HCT116 (cell line): ENCODE measurements at regions not wholly inside any gene's neighbourhood (a gene's known extent, or its start where the extent isn't known, plus 50 kb on each side); places are given as distances from the start of the nearest gene placed in this dataset.

Experiments used
- ATAC-seq: fragments of 200-7000 bp; cut with Tn5 transposase; 2 replicates; pipeline ENCODE4 v1.9.1; 2020; ENCODE audit warnings: mild to moderate bottlenecking, moderate library complexity
- BruUV-seq: library from RNA; stranded (reverse); fragments of 400-500 nt; replicated peaks from 2 replicates; lab custom pipeline; 2021; lab: Mats Ljungman, UMichigan
- CTCF ChIA-PET: fragments of 300-600 bp; sonication (Branson Sonifier 250); formaldehyde crosslinking; loops from one replicate; lab custom pipeline; 2021; ENCODE audit warnings: antibody characterized with exemption; lab: Charles Lee
- POLR2A ChIA-PET: fragments of 300-600, 350-600 bp; sonication (Branson Sonifier 250); formaldehyde crosslinking; loops from one replicate; lab custom pipeline; 2021; ENCODE audit warnings: antibody characterized with exemption; lab: Charles Lee
- RAD21 ChIA-PET, 2 experiments: fragments of 300-600 bp; sonication (Branson Sonifier 250); formaldehyde crosslinking; loops; one replicate each; lab custom pipeline; 2023; ENCODE audit warnings: low total read pairs in 2 of 2; ENCODE audit not compliant: uncharacterized antibody in 2 of 2, unreplicated experiment in 2 of 2, low non-redundant PET in 1 of 2; lab: Charles Lee
- DNase-seq: peaks from one replicate; pipeline ENCODE4 v3.0.0-alpha.2; 2010; ENCODE audit warnings: low read depth, low spot score
- H2AFZ ChIP-seq: fragments of 200-600 bp; shearing (Covaris generic), sonication (generic); 2 replicates; pipeline ENCODE4 v1.6.1; 2017; ENCODE audit warnings: low read depth, mixed run types, mixed read lengths, antibody characterized with exemption, low read length; ENCODE audit not compliant: poor library complexity, severe bottlenecking
- H3K27ac ChIP-seq: 2 replicates; pipeline ENCODE4 v1.5.1; 2012; ENCODE audit warnings: low read depth, low read length
- H3K27me3 ChIP-seq: fragments of 200-600 bp; sonication (generic); 2 replicates; pipeline ENCODE4 v1.6.1; 2016; ENCODE audit warnings: mixed run types, low read length, mixed read lengths; ENCODE audit not compliant: insufficient read depth
- H3K36me3 ChIP-seq, 2 experiments: fragments of 200-500 bp in 1 of 2; fragments of 200-600 bp in 1 of 2; sonication (Bioruptor generic) in 1 of 2; sonication (generic) in 1 of 2; 2 replicates each; pipeline versions ENCODE4 v1.5.1 to v1.6.1; 2014 to 2016; ENCODE audit warnings: low read length in 2 of 2, inconsistent platforms in 1 of 2, mixed read lengths in 1 of 2, mixed run types in 1 of 2; ENCODE audit not compliant: insufficient read depth in 2 of 2, control insufficient read depth in 1 of 2
- H3K4me1 ChIP-seq, 2 experiments: fragments of 200-600 bp in 1 of 2; sonication (generic) in 1 of 2; 2 replicates each; pipeline versions ENCODE4 v1.5.1 to v1.6.1; 2012 to 2017; ENCODE audit warnings: low read length in 2 of 2, inconsistent platforms in 1 of 2, mild to moderate bottlenecking in 1 of 2, mixed read lengths in 1 of 2, mixed run types in 1 of 2, moderate library complexity in 1 of 2; ENCODE audit not compliant: insufficient read depth in 2 of 2, control insufficient read depth in 1 of 2
- H3K4me2 ChIP-seq: fragments of 200-600 bp; sonication (generic); 2 replicates; pipeline ENCODE4 v1.6.1; 2017; ENCODE audit warnings: mixed run types, low read length, mixed read lengths
- H3K4me3 ChIP-seq, 2 experiments: fragments of 200-600 bp in 1 of 2; sonication (generic) in 1 of 2; replicated peaks in 1 of 2; 2 replicates each; pipeline ENCODE4 v1.5.1; 2011 to 2016; ENCODE audit warnings: low read length in 2 of 2, control low read depth in 1 of 2, low read depth in 1 of 2, mild to moderate bottlenecking in 1 of 2, mixed read lengths in 1 of 2, mixed run types in 1 of 2
- H3K79me2 ChIP-seq: fragments of 200-600 bp; sonication (generic); 2 replicates; pipeline ENCODE4 v1.6.1; 2017; ENCODE audit warnings: mild to moderate bottlenecking, mixed run types, low read length, moderate library complexity, mixed read lengths; ENCODE audit not compliant: insufficient read depth
- H3K9ac ChIP-seq: fragments of 200-600 bp; sonication (generic); 2 replicates; pipeline ENCODE4 v1.6.1; 2016; ENCODE audit warnings: low read length, mixed read lengths
- H3K9me2 ChIP-seq: fragments of 200-600 bp; sonication (generic), shearing (Covaris generic); 2 replicates; pipeline ENCODE4 v1.6.1; 2017; ENCODE audit warnings: mixed run types, mild to moderate bottlenecking, moderate library complexity; ENCODE audit not compliant: insufficient read depth
- H3K9me3 ChIP-seq, 2 experiments: fragments of 200-500 bp in 1 of 2; fragments of 200-600 bp in 1 of 2; sonication (Bioruptor generic) in 1 of 2; sonication (generic) in 1 of 2; 2 replicates each; pipeline ENCODE4 v1.6.1; 2014 to 2017; ENCODE audit warnings: low read length in 2 of 2, mixed read lengths in 2 of 2, inconsistent platforms in 1 of 2, low read depth in 1 of 2, mild to moderate bottlenecking in 1 of 2, mixed run types in 1 of 2, moderate library complexity in 1 of 2; ENCODE audit not compliant: control insufficient read depth in 1 of 2, insufficient read depth in 1 of 2
- H4K20me1 ChIP-seq: fragments of 200-600 bp; sonication (generic), shearing (Covaris generic); 2 replicates; pipeline ENCODE4 v1.6.1; 2017; ENCODE audit warnings: mixed run types, mild to moderate bottlenecking, moderate library complexity; ENCODE audit not compliant: insufficient read depth
- CBX3 ChIP-seq: IDR thresholded peaks from 2 replicates; pipeline ENCODE4 v1.6.1; 2012; ENCODE audit warnings: low read depth
- CEBPB ChIP-seq: IDR thresholded peaks from 2 replicates; pipeline ENCODE4 v1.6.1; 2012; ENCODE audit warnings: low read depth
- EGR1 ChIP-seq: IDR thresholded peaks from 2 replicates; pipeline ENCODE4 v1.6.1; 2012; ENCODE audit warnings: low read depth
- ELF1 ChIP-seq: IDR thresholded peaks from 2 replicates; pipeline ENCODE4 v1.6.1; 2012; ENCODE audit warnings: low read depth, borderline replicate concordance
- EZH2 ChIP-seq: fragments of 200-600 bp; sonication (generic); IDR thresholded peaks from 2 replicates; pipeline ENCODE4 v1.6.1; 2017; ENCODE audit warnings: antibody characterized with exemption, mixed run types
- EZH2phosphoT487 ChIP-seq: fragments of 200-600 bp; IDR thresholded peaks from 2 replicates; pipeline ENCODE4 v1.6.1; 2018; ENCODE audit warnings: antibody characterized with exemption, borderline replicate concordance
- FOSL1 ChIP-seq: IDR thresholded peaks from 2 replicates; pipeline ENCODE4 v1.6.1; 2012; ENCODE audit warnings: low read depth
- JUND ChIP-seq: IDR thresholded peaks from 2 replicates; pipeline ENCODE4 v1.6.1; 2012
- SRF ChIP-seq: IDR thresholded peaks from 2 replicates; pipeline ENCODE4 v1.6.1; 2012; ENCODE audit warnings: low read depth
- TCF7L2 ChIP-seq: IDR thresholded peaks from 2 replicates; pipeline ENCODE4 v1.7.0; 2011; ENCODE audit warnings: borderline replicate concordance, inconsistent platforms; ENCODE audit not compliant: insufficient read depth, insufficient read length; ENCODE audit errors: extremely low read depth
- YY1 ChIP-seq: IDR thresholded peaks from 2 replicates; pipeline ENCODE4 v1.6.1; 2011; ENCODE audit warnings: low read length, low read depth, moderate library complexity, mild to moderate bottlenecking; ENCODE audit not compliant: insufficient replicate concordance; ENCODE audit errors: extremely low read depth
- ZNF274 ChIP-seq: fragments of 200-500 bp; sonication (Bioruptor generic); IDR thresholded peaks from 2 replicates; pipeline ENCODE4 v1.6.1; 2014; ENCODE audit warnings: mild to moderate bottlenecking, low read depth, low read length, inconsistent platforms
- intact Hi-C: fragments of 100-400 bp; cut with micrococcal nuclease; formaldehyde crosslinking; loops from 2 replicates; pipeline ENCODE4 v1.10.0; 2022
- TF ChIP-seq, protein P1 (sequence below): IDR thresholded peaks from 2 replicates; pipeline ENCODE4 v1.6.1; 2012
- TF ChIP-seq, protein P2 (sequence below): IDR thresholded peaks from 2 replicates; pipeline ENCODE4 v1.6.1; 2012; ENCODE audit warnings: low read depth
- TF ChIP-seq, protein P3 (sequence below): IDR thresholded peaks from 2 replicates; pipeline ENCODE4 v1.6.1; 2012
- TF ChIP-seq, protein P4 (sequence below): IDR thresholded peaks from 2 replicates; pipeline ENCODE4 v1.6.1; 2011; ENCODE audit warnings: mild to moderate bottlenecking, low read length, moderate library complexity; ENCODE audit not compliant: insufficient replicate concordance; ENCODE audit errors: extremely low read depth

DNA sequence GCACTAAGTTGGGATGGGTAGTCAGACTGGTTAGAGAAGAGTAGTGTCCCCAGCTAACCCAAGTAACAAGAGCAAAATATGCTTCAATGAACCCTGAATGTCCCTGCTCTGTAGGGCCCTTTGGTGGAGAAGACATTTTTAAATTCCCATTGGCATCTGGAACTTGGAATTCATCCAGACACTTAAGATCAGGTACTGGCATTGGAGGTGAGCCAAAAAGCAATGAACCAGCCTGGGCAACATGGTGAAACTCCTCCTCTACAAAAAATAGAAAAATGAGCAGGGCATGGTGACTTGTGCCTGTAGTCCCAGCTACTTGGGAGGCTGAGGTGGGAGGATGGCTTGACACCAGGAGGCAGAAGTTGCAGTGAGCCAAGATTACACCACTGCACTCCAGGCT lies 58.9 kb upstream of the ZNF618 start:
- H3K4me2 ChIP-seq = no peak overlapping the region
- intact Hi-C loops = no loop called here
- no peaks in the 10 kb centered on the region for H3K9me2 ChIP-seq
- H3K4me3 ChIP-seq = no peak overlapping the region
- H2AFZ ChIP-seq = no peak overlapping the region
- no TSS peak for BruUV-seq
- ChIA-PET POLR2A (no interaction called here), RAD21 (no interaction called here), CTCF (no interaction called here)
- no peak for DNase-seq
- H3K36me3 ChIP-seq = no peaks in the 10 kb centered on the region
- TF ChIP-seq SRF (no peak), JUND (no peak), CEBPB (no peak), EZH2phosphoT487 (no peak), EZH2 (no peak), ELF1 (no peak), FOSL1 (no peak), ZNF274 (no peak), YY1 (no peak), CBX3 (no peak), EGR1 (no peak), TCF7L2 (no peak)
- TF ChIP-seq, protein P1, sequence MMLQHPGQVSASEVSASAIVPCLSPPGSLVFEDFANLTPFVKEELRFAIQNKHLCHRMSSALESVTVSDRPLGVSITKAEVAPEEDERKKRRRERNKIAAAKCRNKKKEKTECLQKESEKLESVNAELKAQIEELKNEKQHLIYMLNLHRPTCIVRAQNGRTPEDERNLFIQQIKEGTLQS = no peak
- TF ChIP-seq, protein P2, sequence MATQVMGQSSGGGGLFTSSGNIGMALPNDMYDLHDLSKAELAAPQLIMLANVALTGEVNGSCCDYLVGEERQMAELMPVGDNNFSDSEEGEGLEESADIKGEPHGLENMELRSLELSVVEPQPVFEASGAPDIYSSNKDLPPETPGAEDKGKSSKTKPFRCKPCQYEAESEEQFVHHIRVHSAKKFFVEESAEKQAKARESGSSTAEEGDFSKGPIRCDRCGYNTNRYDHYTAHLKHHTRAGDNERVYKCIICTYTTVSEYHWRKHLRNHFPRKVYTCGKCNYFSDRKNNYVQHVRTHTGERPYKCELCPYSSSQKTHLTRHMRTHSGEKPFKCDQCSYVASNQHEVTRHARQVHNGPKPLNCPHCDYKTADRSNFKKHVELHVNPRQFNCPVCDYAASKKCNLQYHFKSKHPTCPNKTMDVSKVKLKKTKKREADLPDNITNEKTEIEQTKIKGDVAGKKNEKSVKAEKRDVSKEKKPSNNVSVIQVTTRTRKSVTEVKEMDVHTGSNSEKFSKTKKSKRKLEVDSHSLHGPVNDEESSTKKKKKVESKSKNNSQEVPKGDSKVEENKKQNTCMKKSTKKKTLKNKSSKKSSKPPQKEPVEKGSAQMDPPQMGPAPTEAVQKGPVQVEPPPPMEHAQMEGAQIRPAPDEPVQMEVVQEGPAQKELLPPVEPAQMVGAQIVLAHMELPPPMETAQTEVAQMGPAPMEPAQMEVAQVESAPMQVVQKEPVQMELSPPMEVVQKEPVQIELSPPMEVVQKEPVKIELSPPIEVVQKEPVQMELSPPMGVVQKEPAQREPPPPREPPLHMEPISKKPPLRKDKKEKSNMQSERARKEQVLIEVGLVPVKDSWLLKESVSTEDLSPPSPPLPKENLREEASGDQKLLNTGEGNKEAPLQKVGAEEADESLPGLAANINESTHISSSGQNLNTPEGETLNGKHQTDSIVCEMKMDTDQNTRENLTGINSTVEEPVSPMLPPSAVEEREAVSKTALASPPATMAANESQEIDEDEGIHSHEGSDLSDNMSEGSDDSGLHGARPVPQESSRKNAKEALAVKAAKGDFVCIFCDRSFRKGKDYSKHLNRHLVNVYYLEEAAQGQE = no peak
- TF ChIP-seq, protein P3, sequence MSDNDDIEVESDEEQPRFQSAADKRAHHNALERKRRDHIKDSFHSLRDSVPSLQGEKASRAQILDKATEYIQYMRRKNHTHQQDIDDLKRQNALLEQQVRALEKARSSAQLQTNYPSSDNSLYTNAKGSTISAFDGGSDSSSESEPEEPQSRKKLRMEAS = no peak
- TF ChIP-seq, protein P4, sequence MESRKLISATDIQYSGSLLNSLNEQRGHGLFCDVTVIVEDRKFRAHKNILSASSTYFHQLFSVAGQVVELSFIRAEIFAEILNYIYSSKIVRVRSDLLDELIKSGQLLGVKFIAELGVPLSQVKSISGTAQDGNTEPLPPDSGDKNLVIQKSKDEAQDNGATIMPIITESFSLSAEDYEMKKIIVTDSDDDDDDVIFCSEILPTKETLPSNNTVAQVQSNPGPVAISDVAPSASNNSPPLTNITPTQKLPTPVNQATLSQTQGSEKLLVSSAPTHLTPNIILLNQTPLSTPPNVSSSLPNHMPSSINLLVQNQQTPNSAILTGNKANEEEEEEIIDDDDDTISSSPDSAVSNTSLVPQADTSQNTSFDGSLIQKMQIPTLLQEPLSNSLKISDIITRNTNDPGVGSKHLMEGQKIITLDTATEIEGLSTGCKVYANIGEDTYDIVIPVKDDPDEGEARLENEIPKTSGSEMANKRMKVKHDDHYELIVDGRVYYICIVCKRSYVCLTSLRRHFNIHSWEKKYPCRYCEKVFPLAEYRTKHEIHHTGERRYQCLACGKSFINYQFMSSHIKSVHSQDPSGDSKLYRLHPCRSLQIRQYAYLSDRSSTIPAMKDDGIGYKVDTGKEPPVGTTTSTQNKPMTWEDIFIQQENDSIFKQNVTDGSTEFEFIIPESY = no peak
- no peaks in the 10 kb centered on the region for H4K20me1 ChIP-seq
- no peaks in the 10 kb centered on the region for H3K27me3 ChIP-seq
- ATAC-seq = no peak
- no peaks in the 10 kb centered on the region for H3K4me1 ChIP-seq
- H3K9me3 ChIP-seq = no peaks in the 10 kb centered on the region
- no peaks in the 10 kb centered on the region for H3K79me2 ChIP-seq
- no peak overlapping the region for H3K9ac ChIP-seq
- no peak overlapping the region for H3K27ac ChIP-seq
